Panc1 (cell line): ENCODE measurements at regions not wholly inside any gene's neighbourhood (a gene's known extent, or its start where the extent isn't known, plus 50 kb on each side); places are given as distances from the start of the nearest gene placed in this dataset.

Experiments
- ATAC-seq: fragments of 200-7000 bp; cut with Tn5 transposase; 2 replicates; pipeline ENCODE4 v1.9.1; 2020; ENCODE audit warnings: mild to moderate bottlenecking, moderate library complexity
- BruUV-seq: library from RNA; stranded (reverse); fragments of 400-500 nt; replicated peaks from 2 replicates; lab custom pipeline; 2021; lab: Mats Ljungman, UMichigan
- CTCF ChIA-PET: fragments of 300-600 bp; sonication (Branson Sonifier 250); formaldehyde crosslinking; loops from one replicate; lab custom pipeline; 2022; ENCODE audit warnings: antibody characterized with exemption; lab: Charles Lee
- POLR2A ChIA-PET: fragments of 300-600 bp; sonication (Branson Sonifier 250); formaldehyde crosslinking; loops from one replicate; lab custom pipeline; 2022; ENCODE audit warnings: antibody characterized with exemption; lab: Charles Lee
- DNase-seq: peaks from one replicate; pipeline ENCODE4 v3.0.0-alpha.2; 2010; ENCODE audit warnings: low read depth, low spot score
- H3K27ac ChIP-seq: 2 replicates; pipeline ENCODE4 v1.5.1; 2011; ENCODE audit warnings: mild to moderate bottlenecking, low read length, inconsistent platforms
- H3K27me3 ChIP-seq: fragments of 200-500 bp; sonication (Bioruptor generic); 2 replicates; pipeline ENCODE4 v1.6.0; 2014; ENCODE audit warnings: low read length, inconsistent platforms; ENCODE audit not compliant: control insufficient read depth, insufficient read depth
- H3K36me3 ChIP-seq: fragments of 200-500 bp; sonication (Bioruptor generic); 2 replicates; pipeline ENCODE4 v1.5.1; 2014; ENCODE audit warnings: inconsistent platforms, mild to moderate bottlenecking, low read length, moderate library complexity; ENCODE audit not compliant: control insufficient read depth, insufficient read depth
- H3K4me1 ChIP-seq: 2 replicates; pipeline ENCODE4 v1.5.1; 2011; ENCODE audit warnings: inconsistent platforms, mild to moderate bottlenecking, low read length, moderate library complexity; ENCODE audit not compliant: control insufficient read depth, insufficient read depth
- H3K4me3 ChIP-seq, 2 experiments: 2 replicates each; pipeline ENCODE4 v1.5.1; 2011 to 2012; ENCODE audit warnings: low read depth in 2 of 2, low read length in 2 of 2, mild to moderate bottlenecking in 2 of 2, inconsistent platforms in 1 of 2, moderate library complexity in 1 of 2
- H3K9me3 ChIP-seq: fragments of 200-500 bp; sonication (Bioruptor generic); 2 replicates; pipeline ENCODE4 v1.5.1; 2014; ENCODE audit warnings: low read depth, mild to moderate bottlenecking, inconsistent platforms, low read length, moderate library complexity; ENCODE audit not compliant: control insufficient read depth, insufficient read depth
- POLR2AphosphoS5 ChIP-seq: IDR thresholded peaks from 2 replicates; pipeline ENCODE4 v1.6.1; 2012; ENCODE audit warnings: mild to moderate bottlenecking, low read depth, low read length, moderate library complexity
- SIN3A ChIP-seq: IDR thresholded peaks from 2 replicates; pipeline ENCODE4 v1.6.1; 2012; ENCODE audit warnings: low read depth, mild to moderate bottlenecking, low read length, moderate library complexity, borderline replicate concordance; ENCODE audit not compliant: insufficient read depth
- TCF7L2 ChIP-seq: IDR thresholded peaks from 2 replicates; pipeline ENCODE4 v1.6.1; 2011; ENCODE audit warnings: mild to moderate bottlenecking, low read depth, low read length, inconsistent platforms
- in situ Hi-C: cut with HindIII; loops from 2 replicates; pipeline ENCODE4 v1.10.0; 2016; ENCODE audit warnings: low sequenced_read_pairs, low pct_unique_long_range_greater_than_20kb
- intact Hi-C: fragments of 100-400 bp; cut with micrococcal nuclease; formaldehyde crosslinking; loops from one replicate; pipeline ENCODE4 v1.10.0; 2022; ENCODE audit not compliant: unreplicated experiment
- TF ChIP-seq, protein P1 (sequence below), 2 experiments: IDR thresholded peaks; 2 replicates each; pipeline ENCODE4 v1.6.1; 2011 to 2012; ENCODE audit warnings: low read depth in 2 of 2, control low read depth in 1 of 2, low read length in 1 of 2, mild to moderate bottlenecking in 1 of 2, moderate library complexity in 1 of 2; ENCODE audit not compliant: insufficient read depth in 1 of 2
- TF ChIP-seq, protein P2 (sequence below): fragments of 450-650 bp; IDR thresholded peaks from 2 replicates; pipeline ENCODE4 v1.5.1; 2017; ENCODE audit warnings: mild to moderate bottlenecking

- no peaks in the 10 kb centered on the region for H3K4me1 ChIP-seq
- no peak overlapping the region for H3K27ac ChIP-seq
- H3K27me3 ChIP-seq, result no peaks in the 10 kb centered on the region
- ChIA-PET POLR2A (no interaction called here), CTCF (no interaction called here)
- no peak for DNase-seq
- no peaks in the 10 kb centered on the region for H3K36me3 ChIP-seq
- no peak overlapping the region for H3K4me3 ChIP-seq
- ATAC-seq, result no peak
- in situ Hi-C loops, result no loop called here
- TF ChIP-seq, protein P1, sequence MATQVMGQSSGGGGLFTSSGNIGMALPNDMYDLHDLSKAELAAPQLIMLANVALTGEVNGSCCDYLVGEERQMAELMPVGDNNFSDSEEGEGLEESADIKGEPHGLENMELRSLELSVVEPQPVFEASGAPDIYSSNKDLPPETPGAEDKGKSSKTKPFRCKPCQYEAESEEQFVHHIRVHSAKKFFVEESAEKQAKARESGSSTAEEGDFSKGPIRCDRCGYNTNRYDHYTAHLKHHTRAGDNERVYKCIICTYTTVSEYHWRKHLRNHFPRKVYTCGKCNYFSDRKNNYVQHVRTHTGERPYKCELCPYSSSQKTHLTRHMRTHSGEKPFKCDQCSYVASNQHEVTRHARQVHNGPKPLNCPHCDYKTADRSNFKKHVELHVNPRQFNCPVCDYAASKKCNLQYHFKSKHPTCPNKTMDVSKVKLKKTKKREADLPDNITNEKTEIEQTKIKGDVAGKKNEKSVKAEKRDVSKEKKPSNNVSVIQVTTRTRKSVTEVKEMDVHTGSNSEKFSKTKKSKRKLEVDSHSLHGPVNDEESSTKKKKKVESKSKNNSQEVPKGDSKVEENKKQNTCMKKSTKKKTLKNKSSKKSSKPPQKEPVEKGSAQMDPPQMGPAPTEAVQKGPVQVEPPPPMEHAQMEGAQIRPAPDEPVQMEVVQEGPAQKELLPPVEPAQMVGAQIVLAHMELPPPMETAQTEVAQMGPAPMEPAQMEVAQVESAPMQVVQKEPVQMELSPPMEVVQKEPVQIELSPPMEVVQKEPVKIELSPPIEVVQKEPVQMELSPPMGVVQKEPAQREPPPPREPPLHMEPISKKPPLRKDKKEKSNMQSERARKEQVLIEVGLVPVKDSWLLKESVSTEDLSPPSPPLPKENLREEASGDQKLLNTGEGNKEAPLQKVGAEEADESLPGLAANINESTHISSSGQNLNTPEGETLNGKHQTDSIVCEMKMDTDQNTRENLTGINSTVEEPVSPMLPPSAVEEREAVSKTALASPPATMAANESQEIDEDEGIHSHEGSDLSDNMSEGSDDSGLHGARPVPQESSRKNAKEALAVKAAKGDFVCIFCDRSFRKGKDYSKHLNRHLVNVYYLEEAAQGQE (IDR thresholded peaks at IDR 0.05; ENCODE audit: insufficient read depth in 1 of 2, low read depth in 2 of 2, low read length in 1 of 2), result no peak
- TF ChIP-seq, protein P2, sequence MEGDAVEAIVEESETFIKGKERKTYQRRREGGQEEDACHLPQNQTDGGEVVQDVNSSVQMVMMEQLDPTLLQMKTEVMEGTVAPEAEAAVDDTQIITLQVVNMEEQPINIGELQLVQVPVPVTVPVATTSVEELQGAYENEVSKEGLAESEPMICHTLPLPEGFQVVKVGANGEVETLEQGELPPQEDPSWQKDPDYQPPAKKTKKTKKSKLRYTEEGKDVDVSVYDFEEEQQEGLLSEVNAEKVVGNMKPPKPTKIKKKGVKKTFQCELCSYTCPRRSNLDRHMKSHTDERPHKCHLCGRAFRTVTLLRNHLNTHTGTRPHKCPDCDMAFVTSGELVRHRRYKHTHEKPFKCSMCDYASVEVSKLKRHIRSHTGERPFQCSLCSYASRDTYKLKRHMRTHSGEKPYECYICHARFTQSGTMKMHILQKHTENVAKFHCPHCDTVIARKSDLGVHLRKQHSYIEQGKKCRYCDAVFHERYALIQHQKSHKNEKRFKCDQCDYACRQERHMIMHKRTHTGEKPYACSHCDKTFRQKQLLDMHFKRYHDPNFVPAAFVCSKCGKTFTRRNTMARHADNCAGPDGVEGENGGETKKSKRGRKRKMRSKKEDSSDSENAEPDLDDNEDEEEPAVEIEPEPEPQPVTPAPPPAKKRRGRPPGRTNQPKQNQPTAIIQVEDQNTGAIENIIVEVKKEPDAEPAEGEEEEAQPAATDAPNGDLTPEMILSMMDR, result no peak
- TF ChIP-seq SIN3A (no peak), TCF7L2 (no peak), POLR2AphosphoS5 (no peak)
- intact Hi-C loops, result no loop called here
- BruUV-seq, result no TSS peak
- no peaks in the 10 kb centered on the region; the same call in 1 of the 2 replicates for H3K9me3 ChIP-seq
Measured at GRCh38 chr10:128884496-128885072, 582.5 kb upstream of the MGMT start.

DNA sequence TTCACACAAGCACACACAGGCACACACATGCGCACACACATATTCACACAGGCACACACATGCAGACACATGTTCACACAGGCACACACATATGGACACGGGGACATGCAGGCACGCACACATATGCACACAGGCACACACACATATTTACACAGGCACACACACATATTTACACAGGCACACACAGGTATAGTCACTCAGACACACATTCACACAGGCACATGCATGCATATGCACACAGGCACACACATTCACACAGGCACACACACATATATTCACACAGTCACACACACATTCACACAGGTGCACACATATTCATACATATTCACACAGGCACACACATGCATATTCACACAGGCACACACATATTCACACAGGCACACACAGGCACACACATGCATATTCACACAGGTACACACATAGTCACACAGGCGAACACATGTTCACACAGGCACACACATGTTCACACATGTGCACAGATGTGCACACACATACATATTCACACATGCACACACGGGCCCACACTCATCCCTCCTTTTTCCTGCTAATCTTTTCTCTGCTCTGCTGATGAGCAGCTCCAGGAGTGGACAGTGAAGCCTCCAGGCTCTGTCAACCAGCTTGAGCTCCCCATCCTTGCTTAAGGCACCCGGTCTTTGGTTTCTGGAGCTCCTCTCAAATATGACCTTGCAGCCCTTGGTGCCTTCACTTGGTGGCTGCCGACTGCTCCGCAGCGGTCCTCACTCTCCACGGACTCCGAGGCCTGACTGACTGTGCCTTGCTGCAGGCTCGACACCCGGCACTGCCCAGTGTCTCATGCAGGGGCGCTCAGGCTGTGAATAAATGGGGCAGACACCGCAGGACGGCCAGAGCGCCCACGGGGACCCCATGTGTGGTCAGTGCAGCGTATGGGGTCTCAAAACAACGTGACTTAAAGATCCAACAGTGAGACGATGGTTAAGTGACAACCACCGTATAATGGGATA, 581.2 kb upstream of the MGMT start:
- no peaks in the 10 kb centered on the region for H3K36me3 ChIP-seq
- DNase-seq, result no peak
- no peaks in the 10 kb centered on the region for H3K4me1 ChIP-seq
- no peak overlapping the region for H3K4me3 ChIP-seq
- no peaks in the 10 kb centered on the region; the same call in 1 of the 2 replicates for H3K9me3 ChIP-seq
- BruUV-seq, result no TSS peak
- TF ChIP-seq TCF7L2, result no peak
- no peak for TF ChIP-seq POLR2AphosphoS5
- TF ChIP-seq SIN3A, result no peak
- TF ChIP-seq, protein P1 (IDR thresholded peaks at IDR 0.05; ENCODE audit: insufficient read depth in 1 of 2, low read depth in 2 of 2, low read length in 1 of 2), result no peak
- TF ChIP-seq, protein P2, result no peak
- no peak for ATAC-seq
- in situ Hi-C loops (no loop called here), intact Hi-C loops (no loop called here)
- no peaks in the 10 kb centered on the region for H3K27me3 ChIP-seq
- no peak overlapping the region for H3K27ac ChIP-seq
- ChIA-PET CTCF (no interaction called here), POLR2A (no interaction called here)
